ENCODE measurements at regions not wholly inside any gene's neighbourhood (a gene's known extent, or its start where the extent isn't known, plus 50 kb on each side); places are given as distances from the start of the nearest gene placed in this dataset.

- H3K4me1 Mint-ChIP-seq (ENCODE audit: low read depth): peaks cover 32% of the 10 kb centered on the region
- H3K36me3 Mint-ChIP-seq (ENCODE audit: low read depth): no peaks in the 10 kb centered on the region
- no peaks in the 10 kb centered on the region for H3K27me3 Mint-ChIP-seq (ENCODE audit: insufficient read depth)
- no peak overlapping the region for H3K4me3 Mint-ChIP-seq
- no peak for DNase-seq
- H3K9me3 Mint-ChIP-seq: no peaks in the 10 kb centered on the region
- TF ChIP-seq CTCF (IDR thresholded peaks at IDR 0.05): no peak
- no peak overlapping the region for H3K27ac Mint-ChIP-seq
Observed at GRCh38 chr3:154976072-154976983, 103.8 kb upstream of the MME start.

GRCh38 chr3:154973851-154974250, 106.3 kb upstream of the MME start:
- Mint-ChIP-seq H3K4me1 (ENCODE audit: low read depth) (peaks cover 47% of the 10 kb centered on the region), H3K27ac (peak overlapping the region; percentile 1; the same call in 1 of the 2 replicates), H3K27me3 (ENCODE audit: insufficient read depth) (no peaks in the 10 kb centered on the region)

GRCh38 chr3:154972951-154973350, 107.2 kb upstream of the MME start:
- H3K27ac Mint-ChIP-seq: peak overlapping the region; percentile 1; the same call in 1 of the 2 replicates
- no peaks in the 10 kb centered on the region for H3K27me3 Mint-ChIP-seq (ENCODE audit: insufficient read depth)
- TF ChIP-seq CTCF (IDR thresholded peaks at IDR 0.05): no peak
- no peaks in the 10 kb centered on the region for H3K9me3 Mint-ChIP-seq
- H3K4me1 Mint-ChIP-seq (ENCODE audit: low read depth): peaks cover 53% of the 10 kb centered on the region
- no peaks in the 10 kb centered on the region for H3K36me3 Mint-ChIP-seq (ENCODE audit: low read depth)
- H3K4me3 Mint-ChIP-seq: no peak overlapping the region
- no peak for DNase-seq

More at GRCh38 chr3:154973851-154974250, 106.3 kb upstream of the MME start:
- TF ChIP-seq CTCF (IDR thresholded peaks at IDR 0.05): no peak
- Mint-ChIP-seq H3K36me3 (ENCODE audit: low read depth) (no peaks in the 10 kb centered on the region), H3K9me3 (no peaks in the 10 kb centered on the region), H3K4me3 (no peak overlapping the region; the same call in 1 of the 2 replicates)
- no peak for DNase-seq

GRCh38 chr3:154971771-154972326, 108.3 kb upstream of the MME start:
- peak overlapping the region; percentile 74 for H3K27ac Mint-ChIP-seq
- no peak for TF ChIP-seq CTCF (IDR thresholded peaks at IDR 0.05)

GRCh38 chr3:154971341-154971740, 108.8 kb upstream of the MME start:
- peak overlapping the region; percentile 71 for H3K4me3 Mint-ChIP-seq
- DNase-seq: no peak

More at GRCh38 chr3:154971771-154972326, 108.3 kb upstream of the MME start:
- Mint-ChIP-seq H3K4me3 (peak overlapping the region; percentile 71), H3K36me3 (ENCODE audit: low read depth) (no peaks in the 10 kb centered on the region), H3K4me1 (ENCODE audit: low read depth) (peaks cover 64% of the 10 kb centered on the region), H3K27me3 (ENCODE audit: insufficient read depth) (no peaks in the 10 kb centered on the region), H3K9me3 (no peaks in the 10 kb centered on the region)
- peak; percentile 59 for DNase-seq

More at GRCh38 chr3:154971341-154971740, 108.8 kb upstream of the MME start:
- no peak for TF ChIP-seq CTCF (IDR thresholded peaks at IDR 0.05)
- H3K9me3 Mint-ChIP-seq: no peaks in the 10 kb centered on the region
- peak overlapping the region; percentile 74 for H3K27ac Mint-ChIP-seq
- H3K36me3 Mint-ChIP-seq (ENCODE audit: low read depth): no peaks in the 10 kb centered on the region
- H3K27me3 Mint-ChIP-seq (ENCODE audit: insufficient read depth): no peaks in the 10 kb centered on the region
- peaks cover 67% of the 10 kb centered on the region for H3K4me1 Mint-ChIP-seq (ENCODE audit: low read depth)

Measured in HFFc6 (cell line).